Cardiac fibroblast (primary cell): ENCODE measurements at regions not wholly inside any gene's neighbourhood (a gene's known extent, or its start where the extent isn't known, plus 50 kb on each side); places are given as distances from the start of the nearest gene placed in this dataset.

ENCODE experiments used
- DNase-seq, 2 donors: peaks; one replicate each; pipeline versions ENCODE4 v3.0.0 to v3.0.0-alpha.2; 2010; ENCODE audit warnings: low read depth in 2 of 2
- H3K4me3 ChIP-seq, 2 donors: replicated peaks in 1 of 2; 1 replicate in 1 of 2; 2 replicates in 1 of 2; pipeline ENCODE4 v1.5.1; 2011; ENCODE audit warnings: low read depth in 2 of 2, low read length in 2 of 2, mild to moderate bottlenecking in 2 of 2, moderate library complexity in 1 of 2
- TF ChIP-seq, protein P1 (sequence below): IDR thresholded peaks from one replicate; pipeline ENCODE4 v1.5.1; 2011; ENCODE audit warnings: low read depth, mild to moderate bottlenecking, low read length, inconsistent platforms

DNA sequence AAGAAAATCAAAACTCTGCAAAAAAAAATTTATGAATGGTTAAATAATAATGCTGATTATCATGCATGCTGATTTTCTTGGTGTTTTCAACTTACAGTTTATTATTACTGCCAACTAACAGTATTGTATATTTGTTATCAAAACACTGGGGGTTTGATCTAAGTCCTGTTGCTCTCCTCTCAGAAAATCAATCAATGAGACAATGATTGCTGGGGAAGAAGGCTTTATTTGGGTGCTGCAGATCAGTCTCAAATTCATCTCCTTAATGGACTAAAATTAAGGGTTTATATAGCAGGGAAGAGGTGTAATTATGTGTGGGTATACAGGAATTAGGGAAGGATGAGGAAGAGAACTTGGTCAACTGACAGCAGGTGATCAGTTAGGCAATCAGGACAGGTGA lies 565.5 kb upstream of the CDH6 start:
- no peak overlapping the region for H3K4me3 ChIP-seq
- DNase-seq = no peak
- TF ChIP-seq, protein P1, sequence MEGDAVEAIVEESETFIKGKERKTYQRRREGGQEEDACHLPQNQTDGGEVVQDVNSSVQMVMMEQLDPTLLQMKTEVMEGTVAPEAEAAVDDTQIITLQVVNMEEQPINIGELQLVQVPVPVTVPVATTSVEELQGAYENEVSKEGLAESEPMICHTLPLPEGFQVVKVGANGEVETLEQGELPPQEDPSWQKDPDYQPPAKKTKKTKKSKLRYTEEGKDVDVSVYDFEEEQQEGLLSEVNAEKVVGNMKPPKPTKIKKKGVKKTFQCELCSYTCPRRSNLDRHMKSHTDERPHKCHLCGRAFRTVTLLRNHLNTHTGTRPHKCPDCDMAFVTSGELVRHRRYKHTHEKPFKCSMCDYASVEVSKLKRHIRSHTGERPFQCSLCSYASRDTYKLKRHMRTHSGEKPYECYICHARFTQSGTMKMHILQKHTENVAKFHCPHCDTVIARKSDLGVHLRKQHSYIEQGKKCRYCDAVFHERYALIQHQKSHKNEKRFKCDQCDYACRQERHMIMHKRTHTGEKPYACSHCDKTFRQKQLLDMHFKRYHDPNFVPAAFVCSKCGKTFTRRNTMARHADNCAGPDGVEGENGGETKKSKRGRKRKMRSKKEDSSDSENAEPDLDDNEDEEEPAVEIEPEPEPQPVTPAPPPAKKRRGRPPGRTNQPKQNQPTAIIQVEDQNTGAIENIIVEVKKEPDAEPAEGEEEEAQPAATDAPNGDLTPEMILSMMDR = no peak

DNA sequence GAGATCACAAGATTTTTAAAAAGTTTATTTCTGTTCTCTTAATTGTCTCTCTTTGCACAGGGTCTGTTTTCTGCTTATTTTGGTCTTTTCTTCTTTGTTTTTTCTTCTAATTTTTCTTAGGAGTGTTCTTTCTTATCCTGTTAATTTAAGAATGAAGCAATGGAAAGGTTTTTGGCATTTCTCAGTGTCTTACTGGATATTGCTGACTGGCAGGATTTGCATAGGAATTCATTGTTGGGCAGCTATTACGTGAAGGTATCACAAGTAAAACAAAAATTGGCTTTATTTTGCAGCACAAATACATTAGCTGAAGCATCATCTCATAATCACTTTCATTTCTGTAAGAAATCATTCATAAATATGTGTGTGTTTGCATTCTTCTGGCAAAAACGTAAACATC lies 566.9 kb upstream of the CDH6 start:
- TF ChIP-seq, protein P1 = no peak
- no peak for DNase-seq
- no peak overlapping the region for H3K4me3 ChIP-seq

DNA sequence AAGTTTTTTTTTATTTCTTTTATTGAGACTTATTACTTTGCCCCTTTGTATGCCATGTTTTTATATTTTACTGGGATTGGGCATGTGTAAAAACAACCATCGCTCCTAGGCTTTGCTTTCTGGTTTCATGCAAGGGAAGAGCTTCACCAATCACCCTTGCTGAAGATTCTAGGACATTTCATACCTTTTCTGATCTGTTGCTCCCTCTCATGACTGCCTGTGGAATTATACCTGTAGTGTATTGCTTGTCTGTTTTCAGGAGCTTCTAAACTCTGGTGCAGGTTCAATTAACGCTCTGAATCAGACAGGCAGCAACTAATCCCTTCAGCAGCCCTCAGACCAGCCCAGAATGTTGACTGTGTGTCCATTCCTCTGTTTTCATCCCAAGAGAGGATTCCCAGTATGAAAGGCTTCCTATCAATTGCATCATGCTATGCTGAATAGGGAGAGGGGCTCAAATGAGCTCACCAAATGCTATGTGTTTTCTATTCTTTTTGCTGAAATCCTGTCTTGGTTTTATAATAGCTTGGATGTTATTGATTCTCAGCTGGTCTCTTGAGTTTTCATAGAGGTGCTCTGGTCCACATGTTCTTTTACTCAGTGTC lies 572.9 kb upstream of the CDH6 start:
- TF ChIP-seq, protein P1 = no peak
- no peak overlapping the region for H3K4me3 ChIP-seq

DNA sequence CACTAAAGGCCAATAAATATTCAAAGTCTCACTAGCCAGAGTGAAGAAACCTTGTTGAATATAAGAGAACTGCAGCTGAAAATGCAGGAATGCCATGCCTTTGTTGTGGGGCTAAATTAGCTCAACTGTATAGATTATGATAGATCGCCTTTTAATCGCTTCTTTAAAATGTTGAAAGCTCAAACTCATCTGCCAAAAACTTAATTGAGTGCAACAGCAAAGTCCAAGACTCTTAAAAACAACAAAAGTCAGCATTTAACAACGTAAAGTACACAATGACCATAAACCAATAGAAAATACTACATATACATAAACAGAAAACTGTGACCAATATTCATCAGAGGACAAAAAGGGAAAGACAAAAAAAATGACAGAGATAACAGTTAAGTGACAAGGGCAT lies 585.0 kb upstream of the CDH6 start:
- H3K4me3 ChIP-seq = no peak overlapping the region
- TF ChIP-seq, protein P1 = no peak
- DNase-seq = no peak

More for the DNA sequence above, 572.9 kb upstream of the CDH6 start:
- no peak for DNase-seq

GRCh38 chr5:30607301-30607894 lies 586.1 kb upstream of the CDH6 start:
- TF ChIP-seq, protein P1 = no peak
- H3K4me3 ChIP-seq = no peak overlapping the region
- no peak for DNase-seq

- TF ChIP-seq, protein P1 = no peak
- no peak for DNase-seq
- H3K4me3 ChIP-seq = no peak overlapping the region
Observed at GRCh38 chr5:30605693-30606268, 587.7 kb upstream of the CDH6 start.
